ENCODE measurements at regions not wholly inside any gene's neighbourhood (a gene's known extent, or its start where the extent isn't known, plus 50 kb on each side); places are given as distances from the start of the nearest gene placed in this dataset.

GRCh38 chr2:106041150-106041549, 153.0 kb downstream of the UXS1 start:
- no peak for DNase-seq

GRCh38 chr2:106039634-106040315, 154.3 kb downstream of the UXS1 start:
- DNase-seq: no peak

GRCh38 chr2:106038601-106039375, 155.3 kb downstream of the UXS1 start:
- peak; percentile 9 for DNase-seq

- no peak for DNase-seq
These were observed 156.2 kb downstream of the UXS1 start for GRCh38 chr2:106037932-106038331.

GRCh38 chr2:106037262-106037661, 156.8 kb downstream of the UXS1 start:
- no peak for DNase-seq

GRCh38 chr2:106034325-106034724, 159.8 kb downstream of the UXS1 start:
- no peak for DNase-seq

GRCh38 chr2:106032676-106033075, 161.4 kb downstream of the UXS1 start:
- no peak for DNase-seq

- no peak for DNase-seq
These were observed 163.5 kb downstream of the UXS1 start for GRCh38 chr2:106030287-106031268.

- DNase-seq: no peak
These were observed 165.9 kb downstream of the UXS1 start for GRCh38 chr2:106028192-106028591.

- no peak for DNase-seq
These were observed 167.6 kb downstream of the UXS1 start for GRCh38 chr2:106026271-106027190.

- no peak for DNase-seq
These were observed 168.3 kb downstream of the UXS1 start for GRCh38 chr2:106025796-106026195.

GRCh38 chr2:106021662-106022028, 172.5 kb downstream of the UXS1 start:
- no peak for DNase-seq

GRCh38 chr2:106020821-106021661, 173.1 kb downstream of the UXS1 start:
- peak; percentile 69 for DNase-seq

- no peak for DNase-seq
These were observed 174.1 kb downstream of the UXS1 start for GRCh38 chr2:106020032-106020431.

GRCh38 chr2:106018141-106018540, 176.0 kb downstream of the UXS1 start:
- DNase-seq: peak; percentile 48

GRCh38 chr2:106012591-106013347, 181.3 kb downstream of the UXS1 start:
- DNase-seq: no peak

- peak; percentile 82 for DNase-seq
These were observed 182.0 kb downstream of the UXS1 start for GRCh38 chr2:106012001-106012590.

- DNase-seq: peak; percentile 82
These were observed 182.7 kb downstream of the UXS1 start for GRCh38 chr2:106011380-106011779.

GRCh38 chr2:106010818-106011355, 183.2 kb downstream of the UXS1 start:
- DNase-seq: no peak

GRCh38 chr2:106009096-106009495, 185.0 kb downstream of the UXS1 start:
- DNase-seq: no peak

Data from NCI-H146 (cell line).